H1 (cell line): ENCODE measurements at regions not wholly inside any gene's neighbourhood (a gene's known extent, or its start where the extent isn't known, plus 50 kb on each side); places are given as distances from the start of the nearest gene placed in this dataset.

Experiments
- EZH2 ChIP-seq: fragments of 200-600 bp; sonication (generic); IDR thresholded peaks from 2 replicates; pipeline ENCODE4 v1.7.1; 2012; ENCODE audit warnings: low read depth, mild to moderate bottlenecking, moderate library complexity, low read length, inconsistent platforms; ENCODE audit not compliant: severe bottlenecking
- JUND ChIP-seq: IDR thresholded peaks from 2 replicates; pipeline ENCODE4 v1.6.1; 2011; ENCODE audit warnings: mild to moderate bottlenecking, improper control_type of control experiment, low read length
- SIN3A ChIP-seq, 2 experiments: IDR thresholded peaks in 1 of 2; conservative IDR thresholded peaks in 1 of 2; 2 replicates each; pipeline ENCODE4 v1.6.1; 2011 to 2012; ENCODE audit warnings: low read length in 2 of 2, improper control_type of control experiment in 1 of 2, low read depth in 1 of 2, mild to moderate bottlenecking in 1 of 2
- TF ChIP-seq, protein P1 (sequence below), 3 experiments: IDR thresholded peaks; 1 replicate in 2 of 3; 2 replicates in 1 of 3; pipeline versions ENCODE4 v1.5.1 to v1.6.1; 2011; ENCODE audit warnings: low read length in 3 of 3, mild to moderate bottlenecking in 3 of 3, inconsistent platforms in 2 of 3, low read depth in 1 of 3, moderate library complexity in 1 of 3; ENCODE audit not compliant: insufficient read depth in 1 of 3; ENCODE audit errors: control extremely low read depth in 1 of 3
- TF ChIP-seq, protein P2 (sequence below): IDR thresholded peaks from 2 replicates; pipeline ENCODE4 v1.6.1; 2011; ENCODE audit warnings: low read length, improper control_type of control experiment

DNA sequence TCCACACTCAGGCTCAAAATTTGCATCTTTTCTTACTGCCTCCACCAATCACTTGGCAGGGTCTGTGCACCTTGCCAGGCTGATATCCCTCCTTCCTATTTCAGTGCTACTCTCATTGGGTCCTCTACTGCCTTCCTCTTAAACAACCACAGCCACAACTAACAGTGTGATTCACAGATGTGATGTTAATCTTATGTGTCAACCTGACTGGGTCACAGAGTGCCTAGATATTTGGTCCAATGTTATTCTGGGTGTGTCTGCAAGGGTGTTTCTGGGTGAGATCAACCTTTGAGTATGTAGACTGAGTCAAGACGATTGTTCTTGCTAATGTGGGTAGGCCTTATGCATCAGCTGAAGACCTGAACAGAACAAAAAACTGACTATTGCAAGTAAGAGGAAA is 51.3 kb upstream of the IRX6 start:
- TF ChIP-seq, protein P1, sequence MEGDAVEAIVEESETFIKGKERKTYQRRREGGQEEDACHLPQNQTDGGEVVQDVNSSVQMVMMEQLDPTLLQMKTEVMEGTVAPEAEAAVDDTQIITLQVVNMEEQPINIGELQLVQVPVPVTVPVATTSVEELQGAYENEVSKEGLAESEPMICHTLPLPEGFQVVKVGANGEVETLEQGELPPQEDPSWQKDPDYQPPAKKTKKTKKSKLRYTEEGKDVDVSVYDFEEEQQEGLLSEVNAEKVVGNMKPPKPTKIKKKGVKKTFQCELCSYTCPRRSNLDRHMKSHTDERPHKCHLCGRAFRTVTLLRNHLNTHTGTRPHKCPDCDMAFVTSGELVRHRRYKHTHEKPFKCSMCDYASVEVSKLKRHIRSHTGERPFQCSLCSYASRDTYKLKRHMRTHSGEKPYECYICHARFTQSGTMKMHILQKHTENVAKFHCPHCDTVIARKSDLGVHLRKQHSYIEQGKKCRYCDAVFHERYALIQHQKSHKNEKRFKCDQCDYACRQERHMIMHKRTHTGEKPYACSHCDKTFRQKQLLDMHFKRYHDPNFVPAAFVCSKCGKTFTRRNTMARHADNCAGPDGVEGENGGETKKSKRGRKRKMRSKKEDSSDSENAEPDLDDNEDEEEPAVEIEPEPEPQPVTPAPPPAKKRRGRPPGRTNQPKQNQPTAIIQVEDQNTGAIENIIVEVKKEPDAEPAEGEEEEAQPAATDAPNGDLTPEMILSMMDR (IDR thresholded peaks at IDR 0.05; ENCODE audit: control extremely low read depth in 1 of 3, insufficient read depth in 1 of 3, low read depth in 1 of 3, low read length in 3 of 3): no peak
- TF ChIP-seq JUND: no peak
- no peak for TF ChIP-seq EZH2
- TF ChIP-seq, protein P2, sequence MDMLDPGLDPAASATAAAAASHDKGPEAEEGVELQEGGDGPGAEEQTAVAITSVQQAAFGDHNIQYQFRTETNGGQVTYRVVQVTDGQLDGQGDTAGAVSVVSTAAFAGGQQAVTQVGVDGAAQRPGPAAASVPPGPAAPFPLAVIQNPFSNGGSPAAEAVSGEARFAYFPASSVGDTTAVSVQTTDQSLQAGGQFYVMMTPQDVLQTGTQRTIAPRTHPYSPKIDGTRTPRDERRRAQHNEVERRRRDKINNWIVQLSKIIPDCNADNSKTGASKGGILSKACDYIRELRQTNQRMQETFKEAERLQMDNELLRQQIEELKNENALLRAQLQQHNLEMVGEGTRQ: no peak
- TF ChIP-seq SIN3A (conservative IDR thresholded peaks at IDR 0.05 in 1 of 2, IDR thresholded peaks at IDR 0.05 in 1 of 2; ENCODE audit: low read depth in 1 of 2, low read length in 2 of 2): no peak
